Neural cell (in vitro differentiated cells): ENCODE measurements at regions not wholly inside any gene's neighbourhood (a gene's known extent, or its start where the extent isn't known, plus 50 kb on each side); places are given as distances from the start of the nearest gene placed in this dataset.

ENCODE experiments used
- MXI1 ChIP-seq: fragments of 450-650 bp; conservative IDR thresholded peaks from 2 replicates; pipeline ENCODE4 v1.6.1; 2014; ENCODE audit warnings: antibody characterized with exemption, mild to moderate bottlenecking; ENCODE audit not compliant: poor library complexity, severe bottlenecking
- POLR2AphosphoS5 ChIP-seq: IDR thresholded peaks from 2 replicates; pipeline ENCODE4 v1.6.1; 2012
- SMC3 ChIP-seq: fragments of 450-650 bp; conservative IDR thresholded peaks from 2 replicates; pipeline ENCODE4 v1.6.1; 2014; ENCODE audit warnings: antibody characterized with exemption, mild to moderate bottlenecking, moderate library complexity; ENCODE audit not compliant: poor library complexity
- TAF1 ChIP-seq: IDR thresholded peaks from 2 replicates; pipeline ENCODE4 v1.6.1; 2012; ENCODE audit warnings: low read depth
- TF ChIP-seq, protein P1 (sequence below): fragments of 450-650 bp; IDR thresholded peaks from 2 replicates; pipeline ENCODE4 v1.5.1; 2014; ENCODE audit warnings: antibody characterized with exemption, mild to moderate bottlenecking, moderate library complexity; ENCODE audit not compliant: poor library complexity, severe bottlenecking

DNA sequence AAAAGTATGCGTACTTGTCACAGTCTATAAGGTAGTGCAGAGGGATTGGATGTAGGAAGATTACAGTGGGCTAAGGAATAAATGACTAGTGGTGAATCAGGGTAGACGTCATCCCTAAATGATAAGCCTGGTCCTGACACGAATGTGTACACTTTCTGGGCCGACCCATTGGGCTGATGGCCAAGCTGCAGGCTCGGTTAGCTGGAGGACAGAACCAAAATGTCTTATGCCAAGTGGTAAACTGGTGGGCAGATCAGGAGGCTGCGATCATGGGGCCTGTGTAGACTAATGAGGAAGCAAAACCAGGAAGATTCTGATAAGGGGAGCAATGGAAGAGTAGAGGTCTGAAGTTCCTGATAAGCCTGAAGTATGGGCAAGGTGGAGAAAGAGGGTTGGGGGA lies 272.8 kb upstream of the GATB start:
- TF ChIP-seq, protein P1, sequence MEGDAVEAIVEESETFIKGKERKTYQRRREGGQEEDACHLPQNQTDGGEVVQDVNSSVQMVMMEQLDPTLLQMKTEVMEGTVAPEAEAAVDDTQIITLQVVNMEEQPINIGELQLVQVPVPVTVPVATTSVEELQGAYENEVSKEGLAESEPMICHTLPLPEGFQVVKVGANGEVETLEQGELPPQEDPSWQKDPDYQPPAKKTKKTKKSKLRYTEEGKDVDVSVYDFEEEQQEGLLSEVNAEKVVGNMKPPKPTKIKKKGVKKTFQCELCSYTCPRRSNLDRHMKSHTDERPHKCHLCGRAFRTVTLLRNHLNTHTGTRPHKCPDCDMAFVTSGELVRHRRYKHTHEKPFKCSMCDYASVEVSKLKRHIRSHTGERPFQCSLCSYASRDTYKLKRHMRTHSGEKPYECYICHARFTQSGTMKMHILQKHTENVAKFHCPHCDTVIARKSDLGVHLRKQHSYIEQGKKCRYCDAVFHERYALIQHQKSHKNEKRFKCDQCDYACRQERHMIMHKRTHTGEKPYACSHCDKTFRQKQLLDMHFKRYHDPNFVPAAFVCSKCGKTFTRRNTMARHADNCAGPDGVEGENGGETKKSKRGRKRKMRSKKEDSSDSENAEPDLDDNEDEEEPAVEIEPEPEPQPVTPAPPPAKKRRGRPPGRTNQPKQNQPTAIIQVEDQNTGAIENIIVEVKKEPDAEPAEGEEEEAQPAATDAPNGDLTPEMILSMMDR = no peak
- no peak for TF ChIP-seq POLR2AphosphoS5
- TF ChIP-seq SMC3 = no peak
- no peak for TF ChIP-seq TAF1
- no peak for TF ChIP-seq MXI1
